ENCODE measurements at regions not wholly inside any gene's neighbourhood (a gene's known extent, or its start where the extent isn't known, plus 50 kb on each side); places are given as distances from the start of the nearest gene placed in this dataset.

DNA sequence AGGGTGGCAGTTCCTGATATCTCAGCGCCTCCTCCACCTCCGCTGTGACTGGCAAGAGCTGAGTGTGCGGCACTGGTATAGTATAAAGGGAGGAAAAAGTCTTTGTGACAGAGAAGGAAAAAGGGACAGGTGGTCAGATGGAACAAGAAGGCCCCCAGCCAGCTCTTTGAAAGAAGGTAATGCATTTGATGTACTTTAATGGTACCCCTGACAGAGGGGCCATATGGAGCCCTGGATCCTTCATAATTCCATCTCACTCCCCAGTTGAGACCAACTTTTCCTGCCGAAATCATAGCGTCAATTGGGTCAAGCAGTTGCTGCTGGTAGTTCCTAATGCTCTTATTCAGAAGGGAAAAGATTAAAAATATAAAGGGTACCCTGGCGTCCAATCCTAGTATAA, 198.2 kb downstream of the ZNF326 start:
- H3K4me3 ChIP-seq (ENCODE audit: insufficient read depth, low read length, poor library complexity, severe bottlenecking), result no peak overlapping the region
- TF ChIP-seq, protein P1, sequence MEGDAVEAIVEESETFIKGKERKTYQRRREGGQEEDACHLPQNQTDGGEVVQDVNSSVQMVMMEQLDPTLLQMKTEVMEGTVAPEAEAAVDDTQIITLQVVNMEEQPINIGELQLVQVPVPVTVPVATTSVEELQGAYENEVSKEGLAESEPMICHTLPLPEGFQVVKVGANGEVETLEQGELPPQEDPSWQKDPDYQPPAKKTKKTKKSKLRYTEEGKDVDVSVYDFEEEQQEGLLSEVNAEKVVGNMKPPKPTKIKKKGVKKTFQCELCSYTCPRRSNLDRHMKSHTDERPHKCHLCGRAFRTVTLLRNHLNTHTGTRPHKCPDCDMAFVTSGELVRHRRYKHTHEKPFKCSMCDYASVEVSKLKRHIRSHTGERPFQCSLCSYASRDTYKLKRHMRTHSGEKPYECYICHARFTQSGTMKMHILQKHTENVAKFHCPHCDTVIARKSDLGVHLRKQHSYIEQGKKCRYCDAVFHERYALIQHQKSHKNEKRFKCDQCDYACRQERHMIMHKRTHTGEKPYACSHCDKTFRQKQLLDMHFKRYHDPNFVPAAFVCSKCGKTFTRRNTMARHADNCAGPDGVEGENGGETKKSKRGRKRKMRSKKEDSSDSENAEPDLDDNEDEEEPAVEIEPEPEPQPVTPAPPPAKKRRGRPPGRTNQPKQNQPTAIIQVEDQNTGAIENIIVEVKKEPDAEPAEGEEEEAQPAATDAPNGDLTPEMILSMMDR (IDR thresholded peaks at IDR 0.05; ENCODE audit: insufficient read depth, low read length, poor library complexity, severe bottlenecking), result no peak
- H3K9ac ChIP-seq (ENCODE audit: low read length), result no peak overlapping the region
- no peaks in the 10 kb centered on the region for H3K79me2 ChIP-seq (ENCODE audit: insufficient read depth, low read length)
- no peaks in the 10 kb centered on the region for H3F3A ChIP-seq (ENCODE audit: insufficient read depth)
- no peaks in the 10 kb centered on the region for H3K27me3 ChIP-seq (ENCODE audit: low read length)
- no peak overlapping the region for H2AFZ ChIP-seq (ENCODE audit: low read depth, low read length, severe bottlenecking)
- H3K36me3 ChIP-seq (ENCODE audit: low read length), result no peaks in the 10 kb centered on the region
- no peak overlapping the region for H3K4me2 ChIP-seq (ENCODE audit: low read depth, low read length, poor library complexity, severe bottlenecking)
- no peaks in the 10 kb centered on the region for H3K9me2 ChIP-seq (replicated peaks; ENCODE audit: insufficient read depth, low read length)
- no peak overlapping the region for H3K27ac ChIP-seq (ENCODE audit: low read depth, low read length)
- H4K20me1 ChIP-seq (ENCODE audit: low read depth, low read length), result no peaks in the 10 kb centered on the region
- H3K9me3 ChIP-seq (ENCODE audit: insufficient read depth, low read length), result no peaks in the 10 kb centered on the region

DNA sequence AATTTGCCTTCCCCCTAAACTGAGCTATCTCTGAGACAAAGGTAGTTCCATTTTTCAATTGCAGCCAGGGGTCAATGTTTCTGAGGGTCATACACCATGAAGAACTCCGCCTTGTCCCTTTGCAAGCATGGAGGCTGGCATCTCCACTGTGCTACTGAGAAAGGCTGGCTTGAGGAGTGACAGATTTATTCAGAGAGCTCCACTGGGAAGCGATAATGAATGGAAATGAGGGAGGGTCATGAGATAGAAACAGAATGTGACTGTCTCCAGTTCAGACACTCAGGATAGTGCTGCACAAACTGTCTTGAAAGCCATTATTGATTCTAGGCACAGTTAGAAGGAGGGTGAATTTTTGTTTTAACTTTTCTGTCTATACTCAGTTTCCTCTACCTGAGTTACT, 197.5 kb downstream of the ZNF326 start:
- no peaks in the 10 kb centered on the region for H3K9me2 ChIP-seq (replicated peaks; ENCODE audit: insufficient read depth, low read length)
- no peak overlapping the region for H3K4me3 ChIP-seq (ENCODE audit: insufficient read depth, low read length, poor library complexity, severe bottlenecking)
- H2AFZ ChIP-seq (ENCODE audit: low read depth, low read length, severe bottlenecking), result no peak overlapping the region

DNA sequence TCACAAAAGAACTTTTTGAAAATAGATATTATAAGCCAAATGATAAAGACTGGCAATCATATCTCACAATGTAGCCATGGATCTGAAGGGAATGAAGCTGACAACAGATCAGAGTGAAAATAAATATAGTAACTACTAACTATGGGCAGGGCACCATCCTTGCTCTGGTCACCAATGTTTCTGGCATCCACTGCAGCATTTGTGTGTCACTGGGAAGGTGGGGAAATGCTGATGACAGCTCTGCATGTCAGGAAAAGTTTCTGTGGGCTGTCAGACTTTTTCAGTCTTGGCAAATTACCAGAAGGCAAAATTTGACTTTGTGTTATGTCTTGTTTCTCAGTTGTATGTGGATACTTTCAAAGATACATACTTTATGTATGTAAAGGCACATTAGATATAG, 195.6 kb downstream of the ZNF326 start:
- H3K4me2 ChIP-seq (ENCODE audit: low read depth, low read length, poor library complexity, severe bottlenecking), result no peak overlapping the region
- no peaks in the 10 kb centered on the region for H3K79me2 ChIP-seq (ENCODE audit: insufficient read depth, low read length)
- H3K9ac ChIP-seq (ENCODE audit: low read length), result no peak overlapping the region
- no peaks in the 10 kb centered on the region for H3K9me3 ChIP-seq (ENCODE audit: insufficient read depth, low read length)
- no peak overlapping the region for H2AFZ ChIP-seq (ENCODE audit: low read depth, low read length, severe bottlenecking)
- H3K27me3 ChIP-seq (ENCODE audit: low read length), result no peaks in the 10 kb centered on the region
- no peak overlapping the region for H3K4me3 ChIP-seq (ENCODE audit: insufficient read depth, low read length, poor library complexity, severe bottlenecking)
- H3F3A ChIP-seq (ENCODE audit: insufficient read depth), result no peaks in the 10 kb centered on the region
- no peak overlapping the region for H3K27ac ChIP-seq (ENCODE audit: low read depth, low read length)
- TF ChIP-seq EZH2phosphoT487 (conservative IDR thresholded peaks at IDR 0.05; ENCODE audit: low read length), result no peak
- TF ChIP-seq, protein P1 (IDR thresholded peaks at IDR 0.05; ENCODE audit: insufficient read depth, low read length, poor library complexity, severe bottlenecking), result no peak
- H3K36me3 ChIP-seq (ENCODE audit: low read length), result no peaks in the 10 kb centered on the region
- H4K20me1 ChIP-seq (ENCODE audit: low read depth, low read length), result no peaks in the 10 kb centered on the region
- H3K9me2 ChIP-seq (replicated peaks; ENCODE audit: insufficient read depth, low read length), result no peaks in the 10 kb centered on the region

More for the DNA sequence above, 197.5 kb downstream of the ZNF326 start:
- H3K9ac ChIP-seq (ENCODE audit: low read length), result no peak overlapping the region
- no peak for TF ChIP-seq EZH2phosphoT487 (conservative IDR thresholded peaks at IDR 0.05; ENCODE audit: low read length)
- TF ChIP-seq, protein P1 (IDR thresholded peaks at IDR 0.05; ENCODE audit: insufficient read depth, low read length, poor library complexity, severe bottlenecking), result no peak
- no peaks in the 10 kb centered on the region for H3K79me2 ChIP-seq (ENCODE audit: insufficient read depth, low read length)
- no peaks in the 10 kb centered on the region for H4K20me1 ChIP-seq (ENCODE audit: low read depth, low read length)
- no peaks in the 10 kb centered on the region for H3K27me3 ChIP-seq (ENCODE audit: low read length)
- no peaks in the 10 kb centered on the region for H3K36me3 ChIP-seq (ENCODE audit: low read length)
- no peak overlapping the region for H3K27ac ChIP-seq (ENCODE audit: low read depth, low read length)
- no peaks in the 10 kb centered on the region for H3K9me3 ChIP-seq (ENCODE audit: insufficient read depth, low read length)
- H3F3A ChIP-seq (ENCODE audit: insufficient read depth), result no peaks in the 10 kb centered on the region
- no peak overlapping the region for H3K4me2 ChIP-seq (ENCODE audit: low read depth, low read length, poor library complexity, severe bottlenecking)

DNA sequence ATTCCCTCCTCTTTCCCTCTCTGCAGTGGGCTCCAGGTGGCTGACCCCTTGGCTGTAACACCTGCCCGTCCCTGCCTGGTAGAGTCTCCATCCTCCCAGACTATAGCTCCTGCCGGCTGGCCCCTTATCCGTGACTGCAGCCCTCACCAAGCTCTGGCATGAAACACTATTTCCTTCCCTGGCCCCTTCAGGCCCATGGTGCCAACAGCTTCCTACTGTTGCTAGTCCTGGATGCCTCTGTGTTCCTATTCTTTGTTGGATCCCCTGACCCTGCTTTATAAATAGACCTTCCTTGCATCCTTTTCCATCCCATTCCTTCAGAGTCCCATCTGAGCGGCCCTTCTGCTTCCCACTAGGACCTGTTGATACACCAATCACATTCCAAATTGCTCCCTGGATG, 195.0 kb downstream of the ZNF326 start:
- H4K20me1 ChIP-seq (ENCODE audit: low read depth, low read length), result no peaks in the 10 kb centered on the region
- TF ChIP-seq, protein P1 (IDR thresholded peaks at IDR 0.05; ENCODE audit: insufficient read depth, low read length, poor library complexity, severe bottlenecking), result no peak
- TF ChIP-seq EZH2phosphoT487 (conservative IDR thresholded peaks at IDR 0.05; ENCODE audit: low read length), result no peak
- no peaks in the 10 kb centered on the region for H3K9me3 ChIP-seq (ENCODE audit: insufficient read depth, low read length)
- no peak overlapping the region for H3K27ac ChIP-seq (ENCODE audit: low read depth, low read length)
- H3K9me2 ChIP-seq (replicated peaks; ENCODE audit: insufficient read depth, low read length), result no peaks in the 10 kb centered on the region
- no peak overlapping the region for H3K4me3 ChIP-seq (ENCODE audit: insufficient read depth, low read length, poor library complexity, severe bottlenecking)
- no peaks in the 10 kb centered on the region for H3K79me2 ChIP-seq (ENCODE audit: insufficient read depth, low read length)
- no peak overlapping the region for H2AFZ ChIP-seq (ENCODE audit: low read depth, low read length, severe bottlenecking)
- H3K4me2 ChIP-seq (ENCODE audit: low read depth, low read length, poor library complexity, severe bottlenecking), result no peak overlapping the region
- H3K36me3 ChIP-seq (ENCODE audit: low read length), result no peaks in the 10 kb centered on the region
- no peaks in the 10 kb centered on the region for H3F3A ChIP-seq (ENCODE audit: insufficient read depth)
- no peak overlapping the region for H3K9ac ChIP-seq (ENCODE audit: low read length)
- no peaks in the 10 kb centered on the region for H3K27me3 ChIP-seq (ENCODE audit: low read length)

All from SU-DHL-6 (cell line).